HepG2 (cell line): ENCODE measurements at regions not wholly inside any gene's neighbourhood (a gene's known extent, or its start where the extent isn't known, plus 50 kb on each side); places are given as distances from the start of the nearest gene placed in this dataset.

ENCODE experiments used
- ATAC-seq: fragments of 200-7000 bp; cut with Tn5 transposase; 3 replicates; pipeline ENCODE4 v1.9.1; 2020; ENCODE audit warnings: mild to moderate bottlenecking, moderate library complexity
- BruUV-seq: library from RNA; stranded (reverse); fragments of 400-500 nt; replicated peaks from 2 replicates; lab custom pipeline; 2021; lab: Mats Ljungman, UMichigan
- CTCF ChIA-PET: fragments of 300-600 bp; formaldehyde crosslinking; extraction: SDS; loops from one replicate; lab custom pipeline; 2021; ENCODE audit warnings: low total read pairs, inconsistent platforms, low intra/inter-chr PET ratio; lab: Yijun Ruan, JAX
- POLR2A ChIA-PET: fragments of 350-600 bp; sonication (Branson Sonifier 250); formaldehyde crosslinking; loops from one replicate; lab custom pipeline; 2020; ENCODE audit warnings: antibody characterized with exemption, inconsistent platforms; lab: Yijun Ruan, JAX
- DNase-seq: peaks from one replicate; pipeline ENCODE4 v3.0.0-alpha.2; 2015; ENCODE audit warnings: low spot score
- FAIRE-seq: peaks from 3 replicates; lab custom pipeline; 2011; peaks lifted over from hg19 to GRCh38; lab: Jason Lieb, UNC
- H2AFZ ChIP-seq: one replicate; pipeline ENCODE4 v1.6.1; 2011; ENCODE audit warnings: low read length, inconsistent platforms
- H3K27ac ChIP-seq: fragments of 300-600 bp; 3 replicates; pipeline ENCODE4 v1.8.0; 2011; ENCODE audit warnings: mixed run types, mild to moderate bottlenecking, mixed read lengths, low read length, inconsistent platforms; ENCODE audit not compliant: insufficient read depth; ENCODE audit errors: extremely low read length
- H3K27me3 ChIP-seq, 2 experiments: fragments of 200-600 bp in 1 of 2; 2 replicates in 1 of 2; 3 replicates in 1 of 2; pipeline versions ENCODE4 v1.6.0 to v1.8.0; 2011; ENCODE audit warnings: low read length in 2 of 2, mild to moderate bottlenecking in 2 of 2, moderate library complexity in 2 of 2, inconsistent platforms in 1 of 2; ENCODE audit not compliant: insufficient read depth in 2 of 2, control insufficient read depth in 1 of 2
- H3K36me3 ChIP-seq, 2 experiments: fragments of 200-600 bp in 1 of 2; replicated peaks in 1 of 2; 2 replicates in 1 of 2; 3 replicates in 1 of 2; pipeline versions ENCODE4 v1.5.1 to v1.8.0; 2011; ENCODE audit warnings: low read length in 2 of 2, inconsistent platforms in 1 of 2; ENCODE audit not compliant: insufficient read depth in 2 of 2, control insufficient read depth in 1 of 2
- H3K4me1 ChIP-seq: 2 replicates; pipeline ENCODE4 v1.5.1; 2012; ENCODE audit warnings: low read length, inconsistent platforms; ENCODE audit not compliant: insufficient read depth
- H3K4me2 ChIP-seq: 2 replicates; pipeline ENCODE4 v1.6.0; 2011; ENCODE audit warnings: low read depth, low read length, inconsistent platforms
- H3K4me3 ChIP-seq, 3 experiments: fragments of 200-600 bp in 1 of 3; sonication (generic), shearing (Covaris generic) in 1 of 3; replicated peaks in 1 of 3; 2 replicates each; pipeline ENCODE4 v1.5.1; 2011 to 2016; ENCODE audit warnings: low read length in 3 of 3, inconsistent platforms in 2 of 3, low read depth in 2 of 3, mild to moderate bottlenecking in 2 of 3, control low read depth in 1 of 3, mixed read lengths in 1 of 3; ENCODE audit not compliant: insufficient read depth in 1 of 3
- H3K79me2 ChIP-seq: one replicate; pipeline ENCODE4 v1.6.1; 2011; ENCODE audit warnings: low read length, inconsistent platforms; ENCODE audit not compliant: insufficient read depth
- H3K9ac ChIP-seq: 2 replicates; pipeline ENCODE4 v1.6.0; 2011; ENCODE audit warnings: mild to moderate bottlenecking, low read depth, low read length, inconsistent platforms; ENCODE audit not compliant: insufficient read depth
- H3K9me3 ChIP-seq: 2 replicates; pipeline ENCODE4 v1.5.1; 2012; ENCODE audit warnings: mild to moderate bottlenecking, low read length
- H4K20me1 ChIP-seq: 2 replicates; pipeline ENCODE4 v1.6.0; 2011; ENCODE audit warnings: inconsistent platforms, mild to moderate bottlenecking, low read length, moderate library complexity; ENCODE audit not compliant: insufficient read depth
- ELF1 ChIP-seq: sonication (generic); formaldehyde crosslinking; IDR thresholded peaks from 2 replicates; pipeline ENCODE4 v1.4.0; 2020; ENCODE audit warnings: missing genetic modification reagents
- GZF1 ChIP-seq: sonication (generic); formaldehyde crosslinking; IDR thresholded peaks from 2 replicates; pipeline ENCODE4 v1.5.1; 2020; ENCODE audit warnings: mild to moderate bottlenecking, missing genetic modification reagents
- HHEX ChIP-seq: IDR thresholded peaks from 2 replicates; pipeline ENCODE4 v1.6.1; 2016; ENCODE audit warnings: control low read depth
- JUN ChIP-seq: sonication (generic); formaldehyde crosslinking; IDR thresholded peaks from 2 replicates; pipeline ENCODE4 v1.4.0; 2020; ENCODE audit warnings: mild to moderate bottlenecking, missing genetic modification reagents
- NONO ChIP-seq, 2 experiments: fragments of 450-650 bp in 1 of 2; sonication (generic) in 1 of 2; formaldehyde crosslinking in 1 of 2; IDR thresholded peaks in 1 of 2; conservative IDR thresholded peaks in 1 of 2; 2 replicates each; pipeline versions ENCODE4 v1.6.1 to v1.8.0; 2017 to 2022; ENCODE audit warnings: mild to moderate bottlenecking in 1 of 2, missing genetic modification reagents in 1 of 2, moderate library complexity in 1 of 2
- SIX1 ChIP-seq: sonication (generic); formaldehyde crosslinking; IDR thresholded peaks from 2 replicates; pipeline ENCODE4 v1.4.0; 2020; ENCODE audit warnings: missing genetic modification reagents, borderline replicate concordance
- SNRNP70 ChIP-seq: fragments of 200-400 bp; formaldehyde crosslinking; IDR thresholded peaks from 2 replicates; pipeline ENCODE4 v1.6.1; 2017; ENCODE audit warnings: mild to moderate bottlenecking, low read depth, low read length, moderate library complexity
- SYNCRIP ChIP-seq: fragments of 200-400 bp; formaldehyde crosslinking; IDR thresholded peaks from 2 replicates; pipeline ENCODE4 v1.6.1; 2018; ENCODE audit warnings: mild to moderate bottlenecking, low read depth, low read length; ENCODE audit not compliant: insufficient read depth
- TEAD3 ChIP-seq: optimal IDR thresholded peaks from 2 replicates; pipeline ENCODE3; 2016; ENCODE audit warnings: borderline replicate concordance
- ZFP36 ChIP-seq: fragments of 150-350 bp; IDR thresholded peaks from 2 replicates; pipeline ENCODE4 v1.6.1; 2018; ENCODE audit warnings: borderline replicate concordance, low read length, low read depth; ENCODE audit not compliant: partially characterized antibody
- ZMYM4 ChIP-seq: sonication (generic); formaldehyde crosslinking; IDR thresholded peaks from 2 replicates; pipeline ENCODE4 v1.8.1; 2023; ENCODE audit warnings: mild to moderate bottlenecking, missing genetic modification reagents
- ZNF563 ChIP-seq: sonication (generic); formaldehyde crosslinking; IDR thresholded peaks from 2 replicates; pipeline ENCODE4 v1.8.0; 2022; ENCODE audit warnings: mild to moderate bottlenecking, moderate library complexity, missing genetic modification reagents
- ZNF629 ChIP-seq: sonication (generic); formaldehyde crosslinking; conservative IDR thresholded peaks from 2 replicates; pipeline ENCODE4 v1.5.0; 2020; ENCODE audit warnings: missing genetic modification reagents
- WGBS: methylation state at CpG from one replicate; pipeline ENCODE4 v1.1.6; 2017; ENCODE audit warnings: low lambda C conversion rate; 5-methylcytosine and 5-hydroxymethylcytosine counted together
- in situ Hi-C: cut with HindIII; loops from 2 replicates; pipeline ENCODE4 v1.10.0; 2017; ENCODE audit warnings: low pct_unique_long_range_greater_than_20kb; ENCODE audit not compliant: extremely low pct_ligation_motif_present
- intact Hi-C: fragments of 100-400 bp; cut with micrococcal nuclease; formaldehyde crosslinking; loops from one replicate; pipeline ENCODE4 v1.10.0; 2022; ENCODE audit not compliant: unreplicated experiment
- TF ChIP-seq, protein P1 (sequence below): sonication (generic); formaldehyde crosslinking; IDR thresholded peaks from 2 replicates; pipeline ENCODE4 v1.5.0; 2020; ENCODE audit warnings: missing genetic modification reagents, mild to moderate bottlenecking, borderline replicate concordance
- TF ChIP-seq, protein P2 (sequence below): sonication (generic); formaldehyde crosslinking; IDR thresholded peaks from 2 replicates; pipeline ENCODE4 v1.5.1; 2020; ENCODE audit warnings: mild to moderate bottlenecking, missing genetic modification reagents
- TF ChIP-seq, protein P3 (sequence below): IDR thresholded peaks from 2 replicates; pipeline ENCODE4 v1.6.1; 2016; ENCODE audit warnings: mild to moderate bottlenecking, missing biosample characterization, missing genetic modification reagents
- TF ChIP-seq, protein P4 (sequence below): sonication (generic); formaldehyde crosslinking; IDR thresholded peaks from 2 replicates; pipeline ENCODE4 v1.4.0; 2020; ENCODE audit warnings: missing genetic modification reagents, mild to moderate bottlenecking, borderline replicate concordance

DNA sequence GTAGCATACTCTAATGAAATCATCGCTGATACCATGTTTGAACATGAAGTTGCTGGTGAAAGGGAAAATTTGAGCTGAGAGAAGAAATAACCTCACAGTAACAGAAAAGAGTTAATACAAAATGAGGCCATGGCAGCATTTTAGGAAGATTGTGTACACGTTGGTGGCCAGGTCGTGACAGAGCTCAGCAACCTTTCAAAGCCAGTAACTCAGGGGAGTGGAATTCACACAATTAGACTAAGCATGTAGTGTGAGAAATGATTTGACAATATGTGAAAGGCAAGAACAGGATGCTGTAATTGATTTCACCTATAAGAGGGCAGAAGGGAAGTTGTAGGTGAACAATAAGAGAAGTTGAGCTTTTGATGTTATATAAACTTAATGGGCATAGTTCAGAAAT is 246.3 kb downstream of the OGFRL1 start:
- H3K79me2 ChIP-seq = no peaks in the 10 kb centered on the region
- no TSS peak for BruUV-seq
- peaks cover 0 to 1% of the 10 kb centered on the region in 2 experiments; a peak in 1 of 5 replicates for H3K27me3 ChIP-seq
- H3K9me3 ChIP-seq = no peaks in the 10 kb centered on the region
- intact Hi-C loops (loop anchor here (2.0 kb wide), 2 partner anchors 542 to 550 kb away; no protein-coding TSS in a partner anchor), in situ Hi-C loops (loop anchor here (5.0 kb wide), 1 partner anchor 552 kb away; no protein-coding TSS in a partner anchor)
- no peak overlapping the region for H2AFZ ChIP-seq
- ChIA-PET POLR2A (no interaction called here), CTCF (no interaction called here)
- H3K27ac ChIP-seq = no peak overlapping the region
- H3K36me3 ChIP-seq = no peaks in the 10 kb centered on the region
- no peak for DNase-seq
- FAIRE-seq = no peak
- WGBS = 1% methylated on average over 3 of the region's 3 CpGs
- no peaks in the 10 kb centered on the region for H3K4me1 ChIP-seq
- no peak overlapping the region for H3K4me2 ChIP-seq
- no peak overlapping the region for H3K4me3 ChIP-seq
- no peak for ATAC-seq
- H4K20me1 ChIP-seq = no peaks in the 10 kb centered on the region
- no peak overlapping the region for H3K9ac ChIP-seq
- TF ChIP-seq HHEX (CRISPR knock-in tag) (no peak), TEAD3 (no peak), ZNF629 (CRISPR knock-in tag) (no peak), JUN (CRISPR knock-in tag) (no peak), ZFP36 (no peak), SNRNP70 (no peak), ZMYM4 (CRISPR knock-in tag) (no peak), SIX1 (CRISPR knock-in tag) (no peak), ELF1 (CRISPR knock-in tag) (no peak), GZF1 (CRISPR knock-in tag) (no peak), NONO (IDR thresholded peaks at IDR 0.05) (no peak), NONO (CRISPR knock-in tag; conservative IDR thresholded peaks at IDR 0.05) (no peak), SYNCRIP (no peak), ZNF563 (CRISPR knock-in tag) (no peak)
- TF ChIP-seq, protein P1, sequence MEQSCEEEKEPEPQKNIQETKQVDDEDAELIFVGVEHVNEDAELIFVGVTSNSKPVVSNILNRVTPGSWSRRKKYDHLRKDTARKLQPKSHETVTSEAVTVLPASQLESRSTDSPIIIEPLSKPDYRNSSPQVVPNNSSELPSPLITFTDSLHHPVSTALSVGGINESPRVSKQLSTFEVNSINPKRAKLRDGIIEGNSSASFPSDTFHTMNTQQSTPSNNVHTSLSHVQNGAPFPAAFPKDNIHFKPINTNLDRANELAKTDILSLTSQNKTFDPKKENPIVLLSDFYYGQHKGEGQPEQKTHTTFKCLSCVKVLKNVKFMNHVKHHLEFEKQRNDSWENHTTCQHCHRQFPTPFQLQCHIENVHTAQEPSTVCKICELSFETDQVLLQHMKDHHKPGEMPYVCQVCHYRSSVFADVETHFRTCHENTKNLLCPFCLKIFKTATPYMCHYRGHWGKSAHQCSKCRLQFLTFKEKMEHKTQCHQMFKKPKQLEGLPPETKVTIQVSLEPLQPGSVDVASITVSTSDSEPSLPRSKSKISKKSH = no peak
- TF ChIP-seq, protein P2, sequence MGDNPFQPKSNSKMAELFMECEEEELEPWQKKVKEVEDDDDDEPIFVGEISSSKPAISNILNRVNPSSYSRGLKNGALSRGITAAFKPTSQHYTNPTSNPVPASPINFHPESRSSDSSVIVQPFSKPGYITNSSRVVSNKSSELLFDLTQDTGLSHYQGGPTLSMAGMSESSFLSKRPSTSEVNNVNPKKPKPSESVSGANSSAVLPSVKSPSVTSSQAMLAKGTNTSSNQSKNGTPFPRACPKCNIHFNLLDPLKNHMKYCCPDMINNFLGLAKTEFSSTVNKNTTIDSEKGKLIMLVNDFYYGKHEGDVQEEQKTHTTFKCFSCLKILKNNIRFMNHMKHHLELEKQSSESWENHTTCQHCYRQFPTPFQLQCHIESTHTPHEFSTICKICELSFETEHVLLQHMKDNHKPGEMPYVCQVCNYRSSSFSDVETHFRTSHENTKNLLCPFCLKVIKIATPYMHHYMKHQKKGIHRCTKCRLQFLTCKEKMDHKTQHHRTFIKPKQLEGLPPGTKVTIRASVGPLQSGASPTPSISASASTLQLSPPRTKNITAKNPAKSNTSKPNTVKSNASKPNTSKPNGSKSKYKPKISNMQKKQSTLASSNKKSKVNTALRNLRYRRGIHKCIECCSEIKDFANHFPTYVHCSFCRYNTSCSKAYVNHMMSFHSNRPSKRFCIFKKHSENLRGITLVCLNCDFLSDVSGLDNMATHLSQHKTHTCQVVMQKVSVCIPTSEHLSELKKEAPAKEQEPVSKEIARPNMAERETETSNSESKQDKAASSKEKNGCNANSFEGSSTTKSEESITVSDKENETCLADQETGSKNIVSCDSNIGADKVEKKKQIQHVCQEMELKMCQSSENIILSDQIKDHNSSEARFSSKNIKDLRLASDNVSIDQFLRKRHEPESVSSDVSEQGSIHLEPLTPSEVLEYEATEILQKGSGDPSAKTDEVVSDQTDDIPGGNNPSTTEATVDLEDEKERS (CRISPR knock-in tag) = no peak
- TF ChIP-seq, protein P3, sequence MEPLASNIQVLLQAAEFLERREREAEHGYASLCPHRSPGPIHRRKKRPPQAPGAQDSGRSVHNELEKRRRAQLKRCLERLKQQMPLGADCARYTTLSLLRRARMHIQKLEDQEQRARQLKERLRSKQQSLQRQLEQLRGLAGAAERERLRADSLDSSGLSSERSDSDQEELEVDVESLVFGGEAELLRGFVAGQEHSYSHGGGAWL (CRISPR knock-in tag) = no peak
- TF ChIP-seq, protein P4, sequence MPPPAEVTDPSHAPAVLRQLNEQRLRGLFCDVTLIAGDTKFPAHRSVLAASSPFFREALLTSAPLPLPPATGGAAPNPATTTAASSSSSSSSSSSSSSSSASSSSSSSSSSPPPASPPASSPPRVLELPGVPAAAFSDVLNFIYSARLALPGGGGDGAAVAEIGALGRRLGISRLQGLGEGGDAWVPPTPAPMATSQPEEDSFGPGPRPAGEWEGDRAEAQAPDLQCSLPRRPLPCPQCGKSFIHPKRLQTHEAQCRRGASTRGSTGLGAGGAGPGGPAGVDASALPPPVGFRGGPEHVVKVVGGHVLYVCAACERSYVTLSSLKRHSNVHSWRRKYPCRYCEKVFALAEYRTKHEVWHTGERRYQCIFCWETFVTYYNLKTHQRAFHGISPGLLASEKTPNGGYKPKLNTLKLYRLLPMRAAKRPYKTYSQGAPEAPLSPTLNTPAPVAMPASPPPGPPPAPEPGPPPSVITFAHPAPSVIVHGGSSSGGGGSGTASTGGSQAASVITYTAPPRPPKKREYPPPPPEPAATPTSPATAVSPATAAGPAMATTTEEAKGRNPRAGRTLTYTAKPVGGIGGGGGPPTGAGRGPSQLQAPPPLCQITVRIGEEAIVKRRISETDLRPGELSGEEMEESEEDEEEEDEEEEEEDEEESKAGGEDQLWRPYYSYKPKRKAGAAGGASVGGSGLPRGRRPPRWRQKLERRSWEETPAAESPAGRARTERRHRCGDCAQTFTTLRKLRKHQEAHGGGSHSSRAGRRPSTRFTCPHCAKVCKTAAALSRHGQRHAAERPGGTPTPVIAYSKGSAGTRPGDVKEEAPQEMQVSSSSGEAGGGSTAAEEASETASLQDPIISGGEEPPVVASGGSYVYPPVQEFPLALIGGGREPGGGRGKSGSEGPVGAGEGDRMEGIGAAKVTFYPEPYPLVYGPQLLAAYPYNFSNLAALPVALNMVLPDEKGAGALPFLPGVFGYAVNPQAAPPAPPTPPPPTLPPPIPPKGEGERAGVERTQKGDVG (CRISPR knock-in tag) = no peak
